ENCODE measurements at regions not wholly inside any gene's neighbourhood (a gene's known extent, or its start where the extent isn't known, plus 50 kb on each side); places are given as distances from the start of the nearest gene placed in this dataset.

- Histone ChIP-seq H3K9me3 (ENCODE audit: low read length) (no peaks in the 10 kb centered on the region), H3F3A (ENCODE audit: insufficient read depth, low read length) (no peaks in the 10 kb centered on the region), H3K4me2 (ENCODE audit: low read length) (no peak overlapping the region), H3K79me2 (ENCODE audit: insufficient read depth, low read length) (no peaks in the 10 kb centered on the region), H3K9me2 (ENCODE audit: low read depth, low read length) (no peaks in the 10 kb centered on the region), H3K4me1 (ENCODE audit: insufficient read depth, low read length, severe bottlenecking) (no peaks in the 10 kb centered on the region), H3K27me3 (ENCODE audit: insufficient read depth, low read length) (no peaks in the 10 kb centered on the region), H3K36me3 (ENCODE audit: insufficient read depth, low read length) (no peaks in the 10 kb centered on the region), H3K9ac (ENCODE audit: low read length) (no peak overlapping the region), H2AFZ (ENCODE audit: low read length) (no peak overlapping the region), H3K4me3 (ENCODE audit: low read depth, low read length, poor library complexity, severe bottlenecking) (no peak overlapping the region), H3K27ac (ENCODE audit: low read depth, low read length, poor library complexity, severe bottlenecking) (no peak overlapping the region), H4K20me1 (ENCODE audit: insufficient read depth, low read length) (no peaks in the 10 kb centered on the region)
- TF ChIP-seq EZH2 (IDR thresholded peaks at IDR 0.05; ENCODE audit: borderline replicate concordance, low read length): no peak
- TF ChIP-seq, protein P1, sequence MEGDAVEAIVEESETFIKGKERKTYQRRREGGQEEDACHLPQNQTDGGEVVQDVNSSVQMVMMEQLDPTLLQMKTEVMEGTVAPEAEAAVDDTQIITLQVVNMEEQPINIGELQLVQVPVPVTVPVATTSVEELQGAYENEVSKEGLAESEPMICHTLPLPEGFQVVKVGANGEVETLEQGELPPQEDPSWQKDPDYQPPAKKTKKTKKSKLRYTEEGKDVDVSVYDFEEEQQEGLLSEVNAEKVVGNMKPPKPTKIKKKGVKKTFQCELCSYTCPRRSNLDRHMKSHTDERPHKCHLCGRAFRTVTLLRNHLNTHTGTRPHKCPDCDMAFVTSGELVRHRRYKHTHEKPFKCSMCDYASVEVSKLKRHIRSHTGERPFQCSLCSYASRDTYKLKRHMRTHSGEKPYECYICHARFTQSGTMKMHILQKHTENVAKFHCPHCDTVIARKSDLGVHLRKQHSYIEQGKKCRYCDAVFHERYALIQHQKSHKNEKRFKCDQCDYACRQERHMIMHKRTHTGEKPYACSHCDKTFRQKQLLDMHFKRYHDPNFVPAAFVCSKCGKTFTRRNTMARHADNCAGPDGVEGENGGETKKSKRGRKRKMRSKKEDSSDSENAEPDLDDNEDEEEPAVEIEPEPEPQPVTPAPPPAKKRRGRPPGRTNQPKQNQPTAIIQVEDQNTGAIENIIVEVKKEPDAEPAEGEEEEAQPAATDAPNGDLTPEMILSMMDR (IDR thresholded peaks at IDR 0.05; ENCODE audit: low read length): no peak
Measured at GRCh38 chr7:114793155-114793845, 128.6 kb upstream of the MDFIC start.

- TF ChIP-seq, protein P1 (IDR thresholded peaks at IDR 0.05; ENCODE audit: low read length): no peak
- no peak for TF ChIP-seq EZH2 (IDR thresholded peaks at IDR 0.05; ENCODE audit: borderline replicate concordance, low read length)
- Histone ChIP-seq H3K4me2 (ENCODE audit: low read length) (no peak overlapping the region), H2AFZ (ENCODE audit: low read length) (no peak overlapping the region), H3K27me3 (ENCODE audit: insufficient read depth, low read length) (no peaks in the 10 kb centered on the region), H4K20me1 (ENCODE audit: insufficient read depth, low read length) (no peaks in the 10 kb centered on the region), H3K9ac (ENCODE audit: low read length) (no peak overlapping the region), H3K4me1 (ENCODE audit: insufficient read depth, low read length, severe bottlenecking) (no peaks in the 10 kb centered on the region), H3K79me2 (ENCODE audit: insufficient read depth, low read length) (no peaks in the 10 kb centered on the region), H3K27ac (ENCODE audit: low read depth, low read length, poor library complexity, severe bottlenecking) (no peak overlapping the region), H3K9me2 (ENCODE audit: low read depth, low read length) (no peaks in the 10 kb centered on the region), H3K36me3 (ENCODE audit: insufficient read depth, low read length) (no peaks in the 10 kb centered on the region), H3K4me3 (ENCODE audit: low read depth, low read length, poor library complexity, severe bottlenecking) (no peak overlapping the region), H3F3A (ENCODE audit: insufficient read depth, low read length) (no peaks in the 10 kb centered on the region), H3K9me3 (ENCODE audit: low read length) (no peaks in the 10 kb centered on the region)
Measured at GRCh38 chr7:114795475-114795874, 126.4 kb upstream of the MDFIC start.

GRCh38 chr7:114799628-114800028 lies 122.3 kb upstream of the MDFIC start:
- Histone ChIP-seq H3K36me3 (ENCODE audit: insufficient read depth, low read length) (no peaks in the 10 kb centered on the region), H3K9me3 (ENCODE audit: low read length) (no peaks in the 10 kb centered on the region), H2AFZ (ENCODE audit: low read length) (no peak overlapping the region), H3K27me3 (ENCODE audit: insufficient read depth, low read length) (no peaks in the 10 kb centered on the region), H4K20me1 (ENCODE audit: insufficient read depth, low read length) (no peaks in the 10 kb centered on the region), H3K4me2 (ENCODE audit: low read length) (no peak overlapping the region), H3K4me3 (ENCODE audit: low read depth, low read length, poor library complexity, severe bottlenecking) (no peak overlapping the region), H3K9me2 (ENCODE audit: low read depth, low read length) (no peaks in the 10 kb centered on the region), H3F3A (ENCODE audit: insufficient read depth, low read length) (no peaks in the 10 kb centered on the region), H3K4me1 (ENCODE audit: insufficient read depth, low read length, severe bottlenecking) (no peaks in the 10 kb centered on the region), H3K9ac (ENCODE audit: low read length) (no peak overlapping the region), H3K79me2 (ENCODE audit: insufficient read depth, low read length) (no peaks in the 10 kb centered on the region), H3K27ac (ENCODE audit: low read depth, low read length, poor library complexity, severe bottlenecking) (no peak overlapping the region)
- TF ChIP-seq, protein P1 (IDR thresholded peaks at IDR 0.05; ENCODE audit: low read length): no peak
- no peak for TF ChIP-seq EZH2 (IDR thresholded peaks at IDR 0.05; ENCODE audit: borderline replicate concordance, low read length)
